Endodermal cell (in vitro differentiated cells): ENCODE measurements at regions not wholly inside any gene's neighbourhood (a gene's known extent, or its start where the extent isn't known, plus 50 kb on each side); places are given as distances from the start of the nearest gene placed in this dataset.
A peak's percentile ranks its signal among the peaks of the same experiment; 100 is the strongest.

Source experiments
- DNase-seq: peaks from one replicate; pipeline ENCODE4 v3.0.0-alpha.2; 2017
- H3K27ac ChIP-seq: 2 replicates; pipeline ENCODE4 v1.5.1; 2013; ENCODE audit warnings: mild to moderate bottlenecking, low read depth, low read length, moderate library complexity
- H3K27me3 ChIP-seq: 2 replicates; pipeline ENCODE4 v1.6.1; 2013; ENCODE audit warnings: mild to moderate bottlenecking, low read length, moderate library complexity; ENCODE audit not compliant: insufficient read depth, control insufficient read depth, poor library complexity, severe bottlenecking
- H3K36me3 ChIP-seq: 2 replicates; pipeline ENCODE4 v1.7.0; 2013; ENCODE audit warnings: mild to moderate bottlenecking, low read length, moderate library complexity; ENCODE audit not compliant: control insufficient read depth, insufficient read depth
- H3K4me1 ChIP-seq: one replicate; pipeline ENCODE4 v1.7.0; 2013; ENCODE audit warnings: low read length; ENCODE audit not compliant: control insufficient read depth, insufficient read depth
- H3K4me3 ChIP-seq: 2 replicates; pipeline ENCODE4 v1.5.1; 2013; ENCODE audit warnings: mild to moderate bottlenecking, low read length, moderate library complexity
- H3K9ac ChIP-seq: 2 replicates; pipeline ENCODE4 v1.6.1; 2013; ENCODE audit warnings: mild to moderate bottlenecking, low read length, moderate library complexity; ENCODE audit not compliant: poor library complexity, severe bottlenecking; ENCODE audit errors: extremely low read depth
- H3K9me3 ChIP-seq: 2 replicates; pipeline ENCODE4 v1.6.1; 2013; ENCODE audit warnings: mild to moderate bottlenecking, low read length, moderate library complexity; ENCODE audit not compliant: control insufficient read depth
- H3K27ac Mint-ChIP-seq: 2 replicates; pipeline ENCODE4 v1.8.0; 2020; ENCODE audit warnings: mixed read lengths
- H3K27me3 Mint-ChIP-seq: 2 replicates; pipeline ENCODE4 v1.8.0; 2021; ENCODE audit warnings: mild to moderate bottlenecking, mixed read lengths; ENCODE audit not compliant: insufficient read depth
- H3K36me3 Mint-ChIP-seq: 2 replicates; pipeline ENCODE4 v1.8.0; 2020; ENCODE audit warnings: low read depth, mixed read lengths
- H3K4me1 Mint-ChIP-seq: 2 replicates; pipeline ENCODE4 v1.8.0; 2020; ENCODE audit warnings: mixed read lengths
- H3K4me3 Mint-ChIP-seq: 2 replicates; pipeline ENCODE4 v1.8.0; 2020; ENCODE audit warnings: mild to moderate bottlenecking, moderate library complexity, mixed read lengths
- H3K9me3 Mint-ChIP-seq: 2 replicates; pipeline ENCODE4 v1.8.0; 2020; ENCODE audit warnings: mild to moderate bottlenecking, mixed read lengths
- CTCF ChIP-seq: fragments of 200-600 bp; sonication (generic); conservative IDR thresholded peaks from 2 replicates; pipeline ENCODE4 v1.5.0; 2021; ENCODE audit warnings: antibody characterized with exemption, mild to moderate bottlenecking
- WGBS, 2 experiments: methylation state at CpG; one replicate each; pipeline versions ENCODE4 v1.1.5 to v1.1.7; 2013; ENCODE audit warnings: missing lambda C conversion rate in 2 of 2, mixed read lengths in 1 of 2; ENCODE audit not compliant: insufficient coverage in 1 of 2, insufficient read length in 1 of 2; 5-methylcytosine and 5-hydroxymethylcytosine counted together

DNA sequence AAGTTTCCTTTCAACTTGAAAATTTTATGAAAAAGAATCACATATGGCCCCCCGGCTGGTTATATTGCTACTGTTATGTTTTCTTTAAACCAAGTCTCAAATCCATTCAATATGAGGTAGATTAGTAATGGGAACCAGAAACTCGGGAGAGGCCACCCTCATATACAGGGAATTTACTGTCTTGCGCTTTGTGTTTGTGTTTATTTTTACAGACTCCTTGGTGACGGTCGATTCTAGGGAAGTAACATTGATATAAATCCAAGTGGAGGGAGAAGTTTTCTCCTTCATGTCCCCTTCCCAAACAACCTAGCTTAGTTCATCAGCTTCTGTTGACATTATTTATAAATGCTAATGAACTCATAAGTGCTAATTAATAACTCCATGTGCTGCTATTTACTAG lies 163.5 kb upstream of the LMO4 start:
- Mint-ChIP-seq H3K27me3 (peaks cover 2% of the 10 kb centered on the region), H3K9me3 (no peaks in the 10 kb centered on the region), H3K4me1 (no peaks in the 10 kb centered on the region), H3K36me3 (no peaks in the 10 kb centered on the region), H3K4me3 (no peak overlapping the region), H3K27ac (no peak overlapping the region)
- WGBS, 2 experiments: 75 to 85% methylated on average over 3 to 4 of the region's 5 CpGs
- Histone ChIP-seq H3K36me3 (no peaks in the 10 kb centered on the region), H3K9me3 (no peaks in the 10 kb centered on the region), H3K4me3 (no peak overlapping the region), H3K9ac (no peak overlapping the region), H3K27me3 (no peaks in the 10 kb centered on the region), H3K27ac (no peak overlapping the region), H3K4me1 (no peaks in the 10 kb centered on the region)
- TF ChIP-seq CTCF: no peak
- no peak for DNase-seq

- Mint-ChIP-seq H3K36me3 (no peaks in the 10 kb centered on the region), H3K4me1 (peaks cover 3% of the 10 kb centered on the region), H3K9me3 (no peaks in the 10 kb centered on the region), H3K27me3 (no peaks in the 10 kb centered on the region), H3K27ac (no peak overlapping the region), H3K4me3 (no peak overlapping the region)
- no peak for TF ChIP-seq CTCF
- Histone ChIP-seq H3K36me3 (no peaks in the 10 kb centered on the region), H3K27me3 (no peaks in the 10 kb centered on the region), H3K4me3 (no peak overlapping the region), H3K27ac (peak overlapping the region; percentile 87), H3K9me3 (no peaks in the 10 kb centered on the region), H3K9ac (no peak overlapping the region), H3K4me1 (no peaks in the 10 kb centered on the region)
- no peak for DNase-seq
- 89 to 91% methylated on average over 6 to 7 of the region's 7 CpGs for WGBS, 2 experiments
Observed at GRCh38 chr1:87167157-87167789, 161.4 kb upstream of the LMO4 start.

GRCh38 chr1:87167848-87168525 lies 160.7 kb upstream of the LMO4 start:
- peak overlapping the region; percentile 87 for H3K27ac ChIP-seq
- peak; percentile 57 for TF ChIP-seq CTCF
- no peak overlapping the region for H3K4me3 ChIP-seq
- DNase-seq: no peak
- peaks cover 3% of the 10 kb centered on the region for H3K4me1 Mint-ChIP-seq
- H3K36me3 Mint-ChIP-seq: no peaks in the 10 kb centered on the region
- H3K4me1 ChIP-seq: no peaks in the 10 kb centered on the region
- H3K4me3 Mint-ChIP-seq: no peak overlapping the region
- no peaks in the 10 kb centered on the region for H3K36me3 ChIP-seq
- H3K9ac ChIP-seq: no peak overlapping the region
- WGBS, 2 experiments: 83 to 95% methylated on average over 2 to 7 of the region's 7 CpGs
- H3K9me3 Mint-ChIP-seq: no peaks in the 10 kb centered on the region
- no peaks in the 10 kb centered on the region for H3K27me3 ChIP-seq
- H3K27me3 Mint-ChIP-seq: no peaks in the 10 kb centered on the region
- no peaks in the 10 kb centered on the region for H3K9me3 ChIP-seq
- no peak overlapping the region for H3K27ac Mint-ChIP-seq
